Esophagus muscularis mucosa (tissue), 3 donors: ENCODE measurements at regions not wholly inside any gene's neighbourhood (a gene's known extent, or its start where the extent isn't known, plus 50 kb on each side); places are given as distances from the start of the nearest gene placed in this dataset.

ENCODE experiments used
- CTCF ChIP-seq, 3 experiments: fragments of 200-600 bp in 2 of 3; fragments of 450-650 bp in 1 of 3; sonication (generic) in 2 of 3; IDR thresholded peaks; one replicate each; pipeline ENCODE4 v1.5.1; 2017 to 2019; ENCODE audit warnings: antibody characterized with exemption in 3 of 3, mild to moderate bottlenecking in 2 of 3, moderate library complexity in 1 of 3
- POLR2A ChIP-seq: fragments of 450-650 bp; IDR thresholded peaks from one replicate; pipeline ENCODE4 v1.6.1; 2017; ENCODE audit warnings: antibody characterized with exemption, moderate library complexity, mild to moderate bottlenecking, low read depth

- TF ChIP-seq POLR2A (no peak), CTCF (IDR thresholded peaks at IDR 0.05) (no peak)
Measured at GRCh38 chr6:120786256-120786655, 548.0 kb downstream of the TBC1D32 start.
